Fibroblast of lung (primary cell): ENCODE measurements at regions not wholly inside any gene's neighbourhood (a gene's known extent, or its start where the extent isn't known, plus 50 kb on each side); places are given as distances from the start of the nearest gene placed in this dataset.

Experiments used
- DNase-seq, 2 donors: peaks; one replicate each; pipeline versions ENCODE4 v3.0.0 to v3.0.0-alpha.2; 2010; ENCODE audit warnings: low read depth in 2 of 2
- H2AFZ ChIP-seq: 2 replicates; pipeline ENCODE4 v1.5.1; 2012; ENCODE audit warnings: low read length, control low read depth, inconsistent platforms
- H3K27ac ChIP-seq: 2 replicates; pipeline ENCODE4 v1.5.1; 2011; ENCODE audit warnings: low read length, control low read depth; ENCODE audit not compliant: insufficient read depth
- H3K27me3 ChIP-seq: 2 replicates; pipeline ENCODE4 v1.5.1; 2011; ENCODE audit warnings: mild to moderate bottlenecking, low read length; ENCODE audit not compliant: control insufficient read depth, insufficient read depth
- H3K36me3 ChIP-seq: 2 replicates; pipeline ENCODE4 v1.5.1; 2011; ENCODE audit warnings: low read length; ENCODE audit not compliant: control insufficient read depth, insufficient read depth
- H3K4me1 ChIP-seq: 2 replicates; pipeline ENCODE4 v1.5.1; 2011; ENCODE audit warnings: low read length; ENCODE audit not compliant: control insufficient read depth, insufficient read depth; ENCODE audit errors: extremely low read depth
- H3K4me2 ChIP-seq: 2 replicates; pipeline ENCODE4 v1.5.1; 2011; ENCODE audit warnings: low read length, control low read depth; ENCODE audit not compliant: insufficient read depth; ENCODE audit errors: extremely low read depth
- H3K4me3 ChIP-seq, 4 experiments: fragments of 200-600 bp in 1 of 4; sonication (generic) in 1 of 4; replicated peaks in 1 of 4; 2 replicates each; pipeline ENCODE4 v1.5.1; 2011 to 2016; ENCODE audit warnings: low read length in 4 of 4, low read depth in 3 of 4, mild to moderate bottlenecking in 3 of 4, control low read depth in 2 of 4, inconsistent platforms in 1 of 4, mixed read lengths in 1 of 4; ENCODE audit not compliant: insufficient read depth in 1 of 4; ENCODE audit errors: control extremely low read depth in 1 of 4
- H3K79me2 ChIP-seq: 2 replicates; pipeline ENCODE4 v1.5.1; 2012; ENCODE audit warnings: mild to moderate bottlenecking, low read length, inconsistent platforms; ENCODE audit not compliant: control insufficient read depth, insufficient read depth
- H3K9ac ChIP-seq: 2 replicates; pipeline ENCODE4 v1.5.1; 2011; ENCODE audit warnings: mild to moderate bottlenecking, low read length, control low read depth; ENCODE audit not compliant: insufficient read depth
- H3K9me3 ChIP-seq: 2 replicates; pipeline ENCODE4 v1.5.1; 2012; ENCODE audit warnings: low read depth, low read length; ENCODE audit not compliant: control insufficient read depth, insufficient read depth
- H4K20me1 ChIP-seq: 2 replicates; pipeline ENCODE4 v1.5.1; 2011; ENCODE audit warnings: low read length; ENCODE audit not compliant: control insufficient read depth, insufficient read depth; ENCODE audit errors: extremely low read depth
- CTCF ChIP-seq, 2 donors: IDR thresholded peaks in 1 of 2; conservative IDR thresholded peaks in 1 of 2; 1 replicate in 1 of 2; 2 replicates in 1 of 2; pipeline ENCODE4 v1.5.1; 2011 to 2012; ENCODE audit warnings: low read length in 2 of 2, control low read depth in 1 of 2, inconsistent platforms in 1 of 2, low read depth in 1 of 2, mild to moderate bottlenecking in 1 of 2
- EZH2 ChIP-seq: IDR thresholded peaks from 2 replicates; pipeline ENCODE4 v1.5.1; 2012; ENCODE audit warnings: low read length, control low read depth, mild to moderate bottlenecking; ENCODE audit errors: missing control alignments

DNA sequence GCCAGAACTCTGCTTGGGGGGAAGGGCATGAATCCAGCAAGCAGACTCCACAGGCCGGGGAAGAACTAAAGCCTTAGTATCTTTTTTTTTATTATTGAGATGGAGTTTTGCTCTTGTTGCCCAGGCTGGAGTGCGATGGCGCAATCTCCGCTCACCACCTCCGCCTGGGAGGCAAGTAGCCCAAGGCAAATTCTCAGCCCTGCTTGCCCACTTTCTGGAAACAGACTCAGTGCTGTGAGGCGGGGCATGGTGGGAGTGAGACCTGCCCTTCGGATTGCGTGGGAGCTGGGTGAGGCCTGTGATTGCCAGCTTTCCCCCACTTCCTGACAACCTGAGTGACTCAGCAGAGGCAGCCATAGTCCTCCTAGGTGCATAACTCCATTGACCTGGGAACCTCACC lies 348.8 kb downstream of the GASK1B start:
- Histone ChIP-seq H3K9ac (no peak overlapping the region), H3K4me3 (no peak overlapping the region), H3K36me3 (no peaks in the 10 kb centered on the region), H3K4me1 (no peaks in the 10 kb centered on the region), H3K27me3 (no peaks in the 10 kb centered on the region), H2AFZ (no peak overlapping the region), H3K9me3 (no peaks in the 10 kb centered on the region), H3K79me2 (no peaks in the 10 kb centered on the region), H3K4me2 (no peak overlapping the region), H4K20me1 (no peaks in the 10 kb centered on the region), H3K27ac (no peak overlapping the region)
- no peak for TF ChIP-seq CTCF (conservative IDR thresholded peaks at IDR 0.05 in 1 of 2, IDR thresholded peaks at IDR 0.05 in 1 of 2; ENCODE audit: low read depth in 1 of 2, low read length in 2 of 2)
- DNase-seq: no peak

DNA sequence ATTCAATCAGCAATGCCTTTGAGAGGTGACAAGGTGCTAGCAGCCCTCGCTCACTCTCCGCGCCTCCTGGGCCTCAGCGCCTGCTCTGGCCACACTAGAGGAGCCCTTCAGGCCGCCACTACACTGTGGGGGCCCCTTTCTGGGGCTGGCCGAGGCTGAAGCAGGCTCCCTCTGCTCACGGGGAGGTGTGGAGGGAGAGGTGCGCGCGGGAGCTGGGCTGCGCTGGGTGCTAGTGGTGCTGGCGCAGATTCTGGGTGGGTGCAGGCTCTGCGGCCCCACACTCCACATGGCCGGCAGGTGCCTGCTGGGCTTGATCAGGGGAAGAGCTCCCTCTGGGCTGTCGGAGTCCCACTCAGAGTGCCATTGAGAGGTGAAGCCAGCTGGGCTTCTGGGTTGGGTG lies 351.0 kb downstream of the GASK1B start:
- DNase-seq: no peak
- Histone ChIP-seq H2AFZ (no peak overlapping the region), H4K20me1 (no peaks in the 10 kb centered on the region), H3K9ac (no peak overlapping the region), H3K4me2 (no peak overlapping the region), H3K9me3 (no peaks in the 10 kb centered on the region), H3K79me2 (no peaks in the 10 kb centered on the region), H3K4me1 (no peaks in the 10 kb centered on the region), H3K27ac (no peak overlapping the region), H3K27me3 (no peaks in the 10 kb centered on the region), H3K36me3 (no peaks in the 10 kb centered on the region), H3K4me3 (no peak overlapping the region)
- TF ChIP-seq CTCF (conservative IDR thresholded peaks at IDR 0.05 in 1 of 2, IDR thresholded peaks at IDR 0.05 in 1 of 2; ENCODE audit: low read depth in 1 of 2, low read length in 2 of 2) (no peak), EZH2 (no peak)

- H3K4me1 ChIP-seq: no peaks in the 10 kb centered on the region
- H3K79me2 ChIP-seq: no peaks in the 10 kb centered on the region
- TF ChIP-seq EZH2: no peak
- no peak for TF ChIP-seq CTCF (conservative IDR thresholded peaks at IDR 0.05 in 1 of 2, IDR thresholded peaks at IDR 0.05 in 1 of 2; ENCODE audit: low read depth in 1 of 2, low read length in 2 of 2)
- DNase-seq: no peak
- H3K27ac ChIP-seq: no peak overlapping the region
- H3K36me3 ChIP-seq: no peaks in the 10 kb centered on the region
- H3K9ac ChIP-seq: no peak overlapping the region
- no peak overlapping the region for H2AFZ ChIP-seq
- H3K4me2 ChIP-seq: no peak overlapping the region
- no peaks in the 10 kb centered on the region for H3K27me3 ChIP-seq
- no peaks in the 10 kb centered on the region for H3K9me3 ChIP-seq
- no peaks in the 10 kb centered on the region for H4K20me1 ChIP-seq
- H3K4me3 ChIP-seq: no peak overlapping the region
Measured at GRCh38 chr4:157819693-157820464, 352.9 kb downstream of the GASK1B start.
